Loucy (cell line): ENCODE measurements at regions not wholly inside any gene's neighbourhood (a gene's known extent, or its start where the extent isn't known, plus 50 kb on each side); places are given as distances from the start of the nearest gene placed in this dataset.

Experiments
- H2AFZ ChIP-seq: fragments of 200-600 bp; sonication (generic); 2 replicates; pipeline ENCODE4 v1.6.0; 2016; ENCODE audit warnings: antibody characterized with exemption, mild to moderate bottlenecking, low read length, moderate library complexity
- H3F3A ChIP-seq: fragments of 200-600 bp; 2 replicates; pipeline ENCODE4 v1.6.0; 2016; ENCODE audit warnings: antibody characterized with exemption, low read depth, mild to moderate bottlenecking
- H3K27me3 ChIP-seq: fragments of 200-600 bp; sonication (generic); 2 replicates; pipeline ENCODE4 v1.6.1; 2014; ENCODE audit warnings: low read length, mild to moderate bottlenecking; ENCODE audit not compliant: insufficient read depth, poor library complexity, severe bottlenecking
- H3K36me3 ChIP-seq: fragments of 200-600 bp; sonication (generic); 2 replicates; pipeline ENCODE4 v1.6.1; 2016; ENCODE audit warnings: low read length; ENCODE audit not compliant: insufficient read depth
- H3K4me1 ChIP-seq: fragments of 200-600 bp; sonication (generic); 2 replicates; pipeline ENCODE4 v1.5.1; 2014; ENCODE audit warnings: low read length, mild to moderate bottlenecking; ENCODE audit not compliant: insufficient read depth, poor library complexity, severe bottlenecking
- H3K4me2 ChIP-seq: fragments of 200-600 bp; sonication (generic); 2 replicates; pipeline ENCODE4 v1.6.0; 2014; ENCODE audit warnings: antibody characterized with exemption, low read length, low read depth, mild to moderate bottlenecking; ENCODE audit not compliant: poor library complexity, severe bottlenecking
- H3K4me3 ChIP-seq: fragments of 200-600 bp; sonication (generic); 2 replicates; pipeline ENCODE4 v1.5.1; 2014; ENCODE audit warnings: low read length, mild to moderate bottlenecking, mixed read lengths; ENCODE audit not compliant: poor library complexity, severe bottlenecking
- H3K79me2 ChIP-seq: fragments of 200-600 bp; sonication (generic); 2 replicates; pipeline ENCODE4 v1.6.1; 2014; ENCODE audit warnings: low read length; ENCODE audit not compliant: insufficient read depth
- H3K9ac ChIP-seq: fragments of 200-600 bp; sonication (generic); 2 replicates; pipeline ENCODE4 v1.6.0; 2014; ENCODE audit warnings: mild to moderate bottlenecking, low read depth, low read length, moderate library complexity; ENCODE audit not compliant: poor library complexity, severe bottlenecking
- H3K9me2 ChIP-seq: fragments of 200-600 bp; sonication (generic); replicated peaks from 2 replicates; pipeline ENCODE4 v1.6.1; 2016; ENCODE audit warnings: low read depth, low read length, mixed read lengths
- H3K9me3 ChIP-seq: fragments of 200-600 bp; sonication (generic); 2 replicates; pipeline ENCODE4 v1.6.1; 2014; ENCODE audit warnings: mild to moderate bottlenecking, antibody characterized with exemption, low read length, low read depth; ENCODE audit not compliant: insufficient read depth
- H4K20me1 ChIP-seq: fragments of 200-600 bp; sonication (generic); 2 replicates; pipeline ENCODE4 v1.6.0; 2014; ENCODE audit warnings: antibody characterized with exemption, low read length, mild to moderate bottlenecking; ENCODE audit not compliant: insufficient read depth, poor library complexity, severe bottlenecking
- CTCF ChIP-seq: fragments of 200-600 bp; sonication (generic); conservative IDR thresholded peaks from 2 replicates; pipeline ENCODE4 v1.5.1; 2014; ENCODE audit warnings: mild to moderate bottlenecking, antibody characterized with exemption, low read length
- EZH2phosphoT487 ChIP-seq: fragments of 200-600 bp; IDR thresholded peaks from 2 replicates; pipeline ENCODE4 v1.6.1; 2018; ENCODE audit warnings: antibody characterized with exemption, mild to moderate bottlenecking, moderate library complexity, borderline replicate concordance

- Histone ChIP-seq H3K9ac (no peak overlapping the region), H2AFZ (no peak overlapping the region), H3K79me2 (no peaks in the 10 kb centered on the region), H3K4me1 (no peaks in the 10 kb centered on the region), H3K27me3 (no peaks in the 10 kb centered on the region), H3K9me3 (no peaks in the 10 kb centered on the region), H4K20me1 (no peaks in the 10 kb centered on the region), H3K36me3 (no peaks in the 10 kb centered on the region), H3K9me2 (no peaks in the 10 kb centered on the region), H3K4me2 (no peak overlapping the region), H3F3A (no peaks in the 10 kb centered on the region), H3K4me3 (no peak overlapping the region)
- no peak for TF ChIP-seq CTCF
- TF ChIP-seq EZH2phosphoT487: no peak
These were observed 102.2 kb upstream of the MIR17HG start for GRCh38 chr13:91245288-91245687.

- H3K36me3 ChIP-seq: no peaks in the 10 kb centered on the region
- no peaks in the 10 kb centered on the region for H3K4me1 ChIP-seq
- no peaks in the 10 kb centered on the region for H3K27me3 ChIP-seq
- H3K9ac ChIP-seq: no peak overlapping the region
- H4K20me1 ChIP-seq: no peaks in the 10 kb centered on the region
- no peak overlapping the region for H3K4me3 ChIP-seq
- TF ChIP-seq CTCF (peak; percentile 51), EZH2phosphoT487 (no peak)
- no peak overlapping the region for H2AFZ ChIP-seq
- no peaks in the 10 kb centered on the region for H3K9me2 ChIP-seq
- H3K9me3 ChIP-seq: no peaks in the 10 kb centered on the region
- no peak overlapping the region for H3K4me2 ChIP-seq
- H3F3A ChIP-seq: no peaks in the 10 kb centered on the region
- H3K79me2 ChIP-seq: no peaks in the 10 kb centered on the region
These were observed 99.7 kb upstream of the MIR17HG start for GRCh38 chr13:91247768-91248167.

- no peak overlapping the region for H2AFZ ChIP-seq
- no peak overlapping the region for H3K9ac ChIP-seq
These were observed 99.2 kb upstream of the MIR17HG start for GRCh38 chr13:91248249-91248648.

More at GRCh38 chr13:91248249-91248648, 99.2 kb upstream of the MIR17HG start:
- Histone ChIP-seq H3K9me2 (no peaks in the 10 kb centered on the region), H3K9me3 (no peaks in the 10 kb centered on the region), H3K27me3 (no peaks in the 10 kb centered on the region), H3K36me3 (no peaks in the 10 kb centered on the region), H3K4me2 (no peak overlapping the region), H4K20me1 (no peaks in the 10 kb centered on the region), H3K4me3 (no peak overlapping the region), H3F3A (no peaks in the 10 kb centered on the region), H3K79me2 (no peaks in the 10 kb centered on the region), H3K4me1 (no peaks in the 10 kb centered on the region)
- TF ChIP-seq EZH2phosphoT487 (no peak), CTCF (no peak)
